ENCODE measurements at regions not wholly inside any gene's neighbourhood (a gene's known extent, or its start where the extent isn't known, plus 50 kb on each side); places are given as distances from the start of the nearest gene placed in this dataset.
"Not testable (repeated sequence)": the region's sequence is repeated elsewhere in the genome, so short reads cannot be mapped to it uniquely, and the experiment has no call there.

- no peak overlapping the region for H3K4me2 ChIP-seq (ENCODE audit: low read length)
- H2AK5ac ChIP-seq (ENCODE audit: low read length): no peak overlapping the region
- no peak overlapping the region for H3K18ac ChIP-seq (ENCODE audit: low read length)
- H2AFZ ChIP-seq (ENCODE audit: insufficient read depth, low read length, poor library complexity): no peak overlapping the region
- H3K4me1 ChIP-seq (ENCODE audit: control insufficient read depth in 1 of 2, insufficient read depth in 2 of 2, low read length in 2 of 2): no peaks in the 10 kb centered on the region
- no peak overlapping the region for H4K12ac ChIP-seq (ENCODE audit: low read depth, low read length)
- WGBS (ENCODE audit: extremely low coverage, insufficient coverage, insufficient read length): no CpG with 5 or more reads among the region's 4 CpGs
- peaks cover 4% of the 10 kb centered on the region for H3K79me1 ChIP-seq (ENCODE audit: low read length)
- H3K79me2 ChIP-seq (ENCODE audit: control insufficient read depth, insufficient read depth, low read length, poor library complexity): peaks cover 2% of the 10 kb centered on the region
- no peaks in the 10 kb centered on the region for H3K9me3 ChIP-seq (ENCODE audit: insufficient read depth, low read depth, low read length)
- H3K23ac ChIP-seq (ENCODE audit: low read length): no peak overlapping the region
- H3K36me3 ChIP-seq (ENCODE audit: control insufficient read depth in 1 of 2, insufficient read depth in 2 of 2, low read length in 2 of 2): no peaks in the 10 kb centered on the region
- no peak overlapping the region for H3K14ac ChIP-seq (ENCODE audit: low read length)
- H3K27ac ChIP-seq (ENCODE audit: low read depth, low read length): no peak overlapping the region
- H3K9ac ChIP-seq (ENCODE audit: low read length): no peak overlapping the region
- H4K8ac ChIP-seq (ENCODE audit: low read depth, low read length): no peak overlapping the region
- H4K91ac ChIP-seq (ENCODE audit: low read depth, low read length): no peak overlapping the region
- no peak overlapping the region for H2BK5ac ChIP-seq (ENCODE audit: low read depth, low read length, poor library complexity)
- H2BK12ac ChIP-seq (ENCODE audit: low read length): no peak overlapping the region
- H3K27me3 ChIP-seq (ENCODE audit: insufficient read depth, low read length): no peaks in the 10 kb centered on the region
- no peak for DNase-seq
- no peak overlapping the region for H3K4me3 ChIP-seq (ENCODE audit: low read depth, low read length)
- no peak overlapping the region for H2BK120ac ChIP-seq (ENCODE audit: insufficient read depth, low read length, poor library complexity)
- H3K4ac ChIP-seq (ENCODE audit: low read depth, low read length): no peak overlapping the region
Observed at GRCh38 chrX:52265713-52266112, 81.0 kb downstream of the MAGED4 start.

- H3K79me1 ChIP-seq (ENCODE audit: low read length); H3K27ac ChIP-seq (ENCODE audit: low read depth, low read length); H3K4ac ChIP-seq (ENCODE audit: low read depth, low read length); H3K4me3 ChIP-seq (ENCODE audit: low read depth, low read length); H3K23ac ChIP-seq (ENCODE audit: low read length); H3K4me2 ChIP-seq (ENCODE audit: low read length); H3K79me2 ChIP-seq (ENCODE audit: control insufficient read depth, insufficient read depth, low read length, poor library complexity); H3K18ac ChIP-seq (ENCODE audit: low read length); H3K4me1 ChIP-seq (ENCODE audit: control insufficient read depth in 1 of 2, insufficient read depth in 2 of 2, low read length in 2 of 2); H3K14ac ChIP-seq (ENCODE audit: low read length); DNase-seq; H4K91ac ChIP-seq (ENCODE audit: low read depth, low read length); H3K9me3 ChIP-seq (ENCODE audit: insufficient read depth, low read depth, low read length); H2AK5ac ChIP-seq (ENCODE audit: low read length); H4K8ac ChIP-seq (ENCODE audit: low read depth, low read length); H3K36me3 ChIP-seq (ENCODE audit: control insufficient read depth in 1 of 2, insufficient read depth in 2 of 2, low read length in 2 of 2); H2BK120ac ChIP-seq (ENCODE audit: insufficient read depth, low read length, poor library complexity); H3K9ac ChIP-seq (ENCODE audit: low read length); H2BK12ac ChIP-seq (ENCODE audit: low read length); H3K27me3 ChIP-seq (ENCODE audit: insufficient read depth, low read length); H2AFZ ChIP-seq (ENCODE audit: insufficient read depth, low read length, poor library complexity); H4K12ac ChIP-seq (ENCODE audit: low read depth, low read length); H2BK5ac ChIP-seq (ENCODE audit: low read depth, low read length, poor library complexity): not testable (repeated sequence)
- no CpG with 5 or more reads among the region's 1 CpG for WGBS (ENCODE audit: extremely low coverage, insufficient coverage, insufficient read length)
Observed at GRCh38 chrX:52268502-52268901, 83.8 kb downstream of the MAGED4 start.

GRCh38 chrX:52270453-52271116 is 85.9 kb downstream of the MAGED4 start:
- H2BK120ac ChIP-seq (ENCODE audit: insufficient read depth, low read length, poor library complexity): no peak overlapping the region
- no peak overlapping the region for H3K4me2 ChIP-seq (ENCODE audit: low read length)
- no peak overlapping the region for H4K91ac ChIP-seq (ENCODE audit: low read depth, low read length)
- H2BK5ac ChIP-seq (ENCODE audit: low read depth, low read length, poor library complexity): no peak overlapping the region
- H3K4me1 ChIP-seq (ENCODE audit: control insufficient read depth in 1 of 2, insufficient read depth in 2 of 2, low read length in 2 of 2): no peaks in the 10 kb centered on the region
- no peak overlapping the region for H2AK5ac ChIP-seq (ENCODE audit: low read length)
- no peak overlapping the region for H3K4me3 ChIP-seq (ENCODE audit: low read depth, low read length)
- H3K9ac ChIP-seq (ENCODE audit: low read length): no peak overlapping the region
- no peaks in the 10 kb centered on the region for H3K36me3 ChIP-seq (ENCODE audit: control insufficient read depth in 1 of 2, insufficient read depth in 2 of 2, low read length in 2 of 2)
- H3K27ac ChIP-seq (ENCODE audit: low read depth, low read length): no peak overlapping the region
- H3K79me2 ChIP-seq (ENCODE audit: control insufficient read depth, insufficient read depth, low read length, poor library complexity): no peaks in the 10 kb centered on the region
- no peaks in the 10 kb centered on the region for H3K9me3 ChIP-seq (ENCODE audit: insufficient read depth, low read depth, low read length)
- no peak overlapping the region for H3K14ac ChIP-seq (ENCODE audit: low read length)
- H4K12ac ChIP-seq (ENCODE audit: low read depth, low read length): no peak overlapping the region
- no peaks in the 10 kb centered on the region for H3K79me1 ChIP-seq (ENCODE audit: low read length)
- no peak overlapping the region for H4K8ac ChIP-seq (ENCODE audit: low read depth, low read length)
- no peak overlapping the region for H2BK12ac ChIP-seq (ENCODE audit: low read length)
- no peak overlapping the region for H3K23ac ChIP-seq (ENCODE audit: low read length)
- no peak for DNase-seq
- H3K18ac ChIP-seq (ENCODE audit: low read length): no peak overlapping the region
- H3K4ac ChIP-seq (ENCODE audit: low read depth, low read length): no peak overlapping the region
- H3K27me3 ChIP-seq (ENCODE audit: insufficient read depth, low read length): no peaks in the 10 kb centered on the region
- no peak overlapping the region for H2AFZ ChIP-seq (ENCODE audit: insufficient read depth, low read length, poor library complexity)
- no CpG with 5 or more reads among the region's 4 CpGs for WGBS (ENCODE audit: extremely low coverage, insufficient coverage, insufficient read length)

GRCh38 chrX:52271206-52271605 is 86.5 kb downstream of the MAGED4 start:
- H3K23ac ChIP-seq (ENCODE audit: low read length): no peak overlapping the region
- H3K36me3 ChIP-seq (ENCODE audit: control insufficient read depth in 1 of 2, insufficient read depth in 2 of 2, low read length in 2 of 2): no peaks in the 10 kb centered on the region
- H2BK120ac ChIP-seq (ENCODE audit: insufficient read depth, low read length, poor library complexity): no peak overlapping the region
- no peaks in the 10 kb centered on the region for H3K27me3 ChIP-seq (ENCODE audit: insufficient read depth, low read length)
- no peak overlapping the region for H3K4me2 ChIP-seq (ENCODE audit: low read length)
- no peak overlapping the region for H4K91ac ChIP-seq (ENCODE audit: low read depth, low read length)
- H2BK5ac ChIP-seq (ENCODE audit: low read depth, low read length, poor library complexity): no peak overlapping the region
- H4K8ac ChIP-seq (ENCODE audit: low read depth, low read length): no peak overlapping the region
- no peak overlapping the region for H3K4ac ChIP-seq (ENCODE audit: low read depth, low read length)
- H3K9ac ChIP-seq (ENCODE audit: low read length): no peak overlapping the region
- no peak overlapping the region for H2BK12ac ChIP-seq (ENCODE audit: low read length)
- no peaks in the 10 kb centered on the region for H3K79me2 ChIP-seq (ENCODE audit: control insufficient read depth, insufficient read depth, low read length, poor library complexity)
- DNase-seq: peak in 1 of 2 donors; percentile 7
- no peak overlapping the region for H2AK5ac ChIP-seq (ENCODE audit: low read length)
- H3K79me1 ChIP-seq (ENCODE audit: low read length): no peaks in the 10 kb centered on the region
- no peak overlapping the region for H3K14ac ChIP-seq (ENCODE audit: low read length)
- no CpG with 5 or more reads among the region's 2 CpGs for WGBS (ENCODE audit: extremely low coverage, insufficient coverage, insufficient read length)
- no peak overlapping the region for H3K18ac ChIP-seq (ENCODE audit: low read length)
- H3K4me3 ChIP-seq (ENCODE audit: low read depth, low read length): no peak overlapping the region
- no peak overlapping the region for H3K27ac ChIP-seq (ENCODE audit: low read depth, low read length)
- no peaks in the 10 kb centered on the region for H3K9me3 ChIP-seq (ENCODE audit: insufficient read depth, low read depth, low read length)
- no peak overlapping the region for H4K12ac ChIP-seq (ENCODE audit: low read depth, low read length)
- no peaks in the 10 kb centered on the region for H3K4me1 ChIP-seq (ENCODE audit: control insufficient read depth in 1 of 2, insufficient read depth in 2 of 2, low read length in 2 of 2)
- no peak overlapping the region for H2AFZ ChIP-seq (ENCODE audit: insufficient read depth, low read length, poor library complexity)
